ENCODE measurements at regions not wholly inside any gene's neighbourhood (a gene's known extent, or its start where the extent isn't known, plus 50 kb on each side); places are given as distances from the start of the nearest gene placed in this dataset.

- Histone ChIP-seq H3K9me3 (ENCODE audit: low read length) (peaks cover 52% of the 10 kb centered on the region), H3K9ac (ENCODE audit: insufficient read depth, low read depth, low read length) (no peak overlapping the region), H2AFZ (ENCODE audit: low read length) (no peak overlapping the region), H3K27me3 (ENCODE audit: control insufficient read depth in 1 of 2, insufficient read depth in 2 of 2, low read length in 2 of 2) (no peaks in the 10 kb centered on the region), H3K27ac (ENCODE audit: extremely low read length, insufficient read depth, low read length) (no peak overlapping the region), H3K4me3 (replicated peaks in 1 of 3; ENCODE audit: insufficient read depth in 1 of 3, low read depth in 2 of 3, low read length in 3 of 3) (no peak overlapping the region), H3K4me1 (ENCODE audit: insufficient read depth, low read length) (no peaks in the 10 kb centered on the region), H4K20me1 (ENCODE audit: insufficient read depth, low read length) (no peaks in the 10 kb centered on the region), H3K36me3 (replicated peaks in 1 of 2; ENCODE audit: control insufficient read depth in 1 of 2, insufficient read depth in 2 of 2, low read length in 2 of 2) (no peaks in the 10 kb centered on the region), H3K4me2 (ENCODE audit: low read depth, low read length) (no peak overlapping the region), H3K79me2 (ENCODE audit: insufficient read depth, low read length) (no peaks in the 10 kb centered on the region)
- in situ Hi-C loops (cut with HindIII; ENCODE audit: extremely low pct_ligation_motif_present, low pct_unique_long_range_greater_than_20kb) (no loop called here), intact Hi-C loops (cut with micrococcal nuclease; ENCODE audit: unreplicated experiment) (loop anchor here (5.0 to 10.0 kb wide), 2 partner anchors 411 to 1014 kb away; no protein-coding TSS in a partner anchor)
- DNase-seq (ENCODE audit: low spot score) = no peak
- 41% methylated on average over 4 of the region's 4 CpGs for WGBS (ENCODE audit: low lambda C conversion rate)
- BruUV-seq (replicated peaks) = no TSS peak
- no peak for ATAC-seq
- ChIA-PET POLR2A (no interaction called here), CTCF (ENCODE audit: low intra/inter-chr PET ratio, low total read pairs) (no interaction called here)
- no peak for FAIRE-seq
- TF ChIP-seq RFX1 (IDR thresholded peaks at IDR 0.05) (no peak), ZNF770 (CRISPR knock-in tag; IDR thresholded peaks at IDR 0.05) (no peak), ZNF160 (CRISPR knock-in tag; IDR thresholded peaks at IDR 0.05) (no peak), BCLAF1 (IDR thresholded peaks at IDR 0.05) (no peak), HNRNPUL1 (IDR thresholded peaks at IDR 0.05; ENCODE audit: low read depth, low read length) (no peak), ZNF562 (CRISPR knock-in tag; IDR thresholded peaks at IDR 0.05; ENCODE audit: borderline replicate concordance) (no peak), ZNF607 (CRISPR knock-in tag; IDR thresholded peaks at IDR 0.05; ENCODE audit: borderline replicate concordance) (no peak), ZNF589 (CRISPR knock-in tag; conservative IDR thresholded peaks at IDR 0.05) (no peak), ZBTB20 (CRISPR knock-in tag; IDR thresholded peaks at IDR 0.05; ENCODE audit: borderline replicate concordance, low read depth) (no peak), MTA1 (CRISPR knock-in tag; IDR thresholded peaks at IDR 0.05; ENCODE audit: borderline replicate concordance) (no peak), ARID4A (CRISPR knock-in tag; IDR thresholded peaks at IDR 0.05; ENCODE audit: borderline replicate concordance) (no peak)
These were observed 650.3 kb downstream of the DCDC2C start for GRCh38 chr2:4353668-4354067.
